ENCODE measurements at regions not wholly inside any gene's neighbourhood (a gene's known extent, or its start where the extent isn't known, plus 50 kb on each side); places are given as distances from the start of the nearest gene placed in this dataset.

GRCh38 chr6:67680297-67680932, 954.7 kb upstream of the ADGRB3 start:
- TF ChIP-seq CTCF (IDR thresholded peaks at IDR 0.05) (no peak), ZFX (IDR thresholded peaks at IDR 0.05; ENCODE audit: borderline replicate concordance) (no peak)
